GM12864 (cell line): ENCODE measurements at regions not wholly inside any gene's neighbourhood (a gene's known extent, or its start where the extent isn't known, plus 50 kb on each side); places are given as distances from the start of the nearest gene placed in this dataset.

Experiments used
- DNase-seq: peaks from one replicate; pipeline ENCODE4 v3.0.0-alpha.2; 2011; ENCODE audit warnings: low read depth
- H3K4me3 ChIP-seq: 2 replicates; pipeline ENCODE4 v1.5.1; 2011; ENCODE audit warnings: mild to moderate bottlenecking, low read depth, low read length, control low read depth
- TF ChIP-seq, protein P1 (sequence below): IDR thresholded peaks from 2 replicates; pipeline ENCODE4 v1.5.1; 2011; ENCODE audit warnings: low read depth, mild to moderate bottlenecking, moderate library complexity, low read length, control low read depth, inconsistent platforms; ENCODE audit errors: missing control alignments

DNA sequence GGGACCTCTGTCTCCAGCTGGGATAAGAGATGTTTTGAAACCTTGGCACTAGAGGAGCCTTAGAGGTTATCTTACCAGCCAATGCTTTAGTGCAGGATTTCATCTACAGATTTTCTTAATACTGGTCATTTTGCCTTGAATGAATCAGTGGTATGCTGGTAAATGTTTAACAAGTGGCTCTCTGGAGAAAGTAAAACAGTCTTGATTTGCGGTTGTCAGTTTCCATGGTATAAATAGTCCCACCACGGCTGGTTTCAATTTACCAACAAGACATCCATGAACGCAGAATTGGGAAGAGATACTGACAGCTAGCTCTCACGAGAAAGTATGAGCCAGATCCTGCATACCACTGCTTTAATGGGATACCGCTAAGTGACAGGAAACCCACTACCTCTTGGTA lies 56.7 kb upstream of the CXCL14 start:
- no peak overlapping the region for H3K4me3 ChIP-seq
- TF ChIP-seq, protein P1, sequence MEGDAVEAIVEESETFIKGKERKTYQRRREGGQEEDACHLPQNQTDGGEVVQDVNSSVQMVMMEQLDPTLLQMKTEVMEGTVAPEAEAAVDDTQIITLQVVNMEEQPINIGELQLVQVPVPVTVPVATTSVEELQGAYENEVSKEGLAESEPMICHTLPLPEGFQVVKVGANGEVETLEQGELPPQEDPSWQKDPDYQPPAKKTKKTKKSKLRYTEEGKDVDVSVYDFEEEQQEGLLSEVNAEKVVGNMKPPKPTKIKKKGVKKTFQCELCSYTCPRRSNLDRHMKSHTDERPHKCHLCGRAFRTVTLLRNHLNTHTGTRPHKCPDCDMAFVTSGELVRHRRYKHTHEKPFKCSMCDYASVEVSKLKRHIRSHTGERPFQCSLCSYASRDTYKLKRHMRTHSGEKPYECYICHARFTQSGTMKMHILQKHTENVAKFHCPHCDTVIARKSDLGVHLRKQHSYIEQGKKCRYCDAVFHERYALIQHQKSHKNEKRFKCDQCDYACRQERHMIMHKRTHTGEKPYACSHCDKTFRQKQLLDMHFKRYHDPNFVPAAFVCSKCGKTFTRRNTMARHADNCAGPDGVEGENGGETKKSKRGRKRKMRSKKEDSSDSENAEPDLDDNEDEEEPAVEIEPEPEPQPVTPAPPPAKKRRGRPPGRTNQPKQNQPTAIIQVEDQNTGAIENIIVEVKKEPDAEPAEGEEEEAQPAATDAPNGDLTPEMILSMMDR, result no peak
- no peak for DNase-seq

DNA sequence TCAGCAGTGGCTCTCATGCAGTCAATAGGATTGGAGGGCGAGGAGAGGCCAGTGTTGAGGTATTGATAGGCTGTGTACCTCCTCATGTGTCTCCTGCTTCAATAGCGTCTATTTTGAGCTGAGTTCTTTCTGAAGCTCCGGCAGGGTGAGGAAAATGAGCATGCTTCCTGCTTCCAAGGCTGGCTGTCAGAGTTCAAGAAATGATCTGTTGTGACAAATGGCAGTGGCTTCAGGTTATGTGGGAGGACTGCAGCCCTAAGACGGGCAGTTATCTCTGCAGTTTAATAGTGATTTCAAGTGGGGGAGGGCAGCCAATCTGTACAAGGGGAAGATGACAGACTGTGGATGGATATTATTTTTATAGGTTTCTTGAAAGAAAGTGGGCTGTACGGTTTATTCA lies 54.0 kb upstream of the CXCL14 start:
- H3K4me3 ChIP-seq, result no peak overlapping the region
- no peak for DNase-seq
- TF ChIP-seq, protein P1, result no peak

DNA sequence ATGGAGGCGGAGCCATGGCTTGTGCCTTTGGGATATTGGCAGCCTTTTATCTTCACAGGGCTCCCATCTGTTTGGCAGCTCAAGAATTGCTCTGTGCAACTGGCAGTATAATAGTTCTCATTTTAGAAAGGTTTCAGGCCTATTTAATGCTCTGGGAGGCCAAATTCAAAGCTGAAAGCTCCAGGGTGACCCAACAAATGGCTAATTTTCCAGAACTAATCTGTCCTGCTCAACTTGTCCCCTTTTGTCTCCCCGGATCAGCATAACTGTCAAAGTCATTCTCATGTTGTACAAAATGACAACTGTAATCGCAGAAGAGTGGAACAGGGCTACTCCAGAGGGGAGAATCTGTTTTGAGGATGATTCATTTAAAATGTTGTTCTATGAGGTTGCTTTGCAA lies 52.6 kb upstream of the CXCL14 start:
- H3K4me3 ChIP-seq, result no peak overlapping the region
- TF ChIP-seq, protein P1, result no peak
- no peak for DNase-seq

DNA sequence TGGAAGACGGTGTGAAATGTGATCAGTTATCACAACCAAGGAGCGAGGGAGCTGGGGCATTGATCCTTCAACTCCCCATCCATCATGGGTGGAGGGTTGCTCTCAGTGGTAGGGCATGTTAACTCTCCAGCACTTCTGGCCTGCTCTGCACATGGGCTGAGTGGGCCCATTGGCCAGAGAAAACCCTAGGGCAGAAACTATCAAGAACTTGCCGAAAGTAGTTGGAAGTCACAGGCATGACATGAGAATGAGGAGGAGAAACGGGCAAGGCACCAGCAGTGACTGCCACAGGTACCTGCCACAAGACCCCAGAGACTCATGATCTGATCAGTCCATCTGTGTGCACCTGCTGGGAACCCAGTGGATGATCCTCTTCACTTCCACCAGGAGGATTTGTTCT lies 50.9 kb upstream of the CXCL14 start:
- DNase-seq, result no peak
- TF ChIP-seq, protein P1, result no peak
- no peak overlapping the region for H3K4me3 ChIP-seq

DNA sequence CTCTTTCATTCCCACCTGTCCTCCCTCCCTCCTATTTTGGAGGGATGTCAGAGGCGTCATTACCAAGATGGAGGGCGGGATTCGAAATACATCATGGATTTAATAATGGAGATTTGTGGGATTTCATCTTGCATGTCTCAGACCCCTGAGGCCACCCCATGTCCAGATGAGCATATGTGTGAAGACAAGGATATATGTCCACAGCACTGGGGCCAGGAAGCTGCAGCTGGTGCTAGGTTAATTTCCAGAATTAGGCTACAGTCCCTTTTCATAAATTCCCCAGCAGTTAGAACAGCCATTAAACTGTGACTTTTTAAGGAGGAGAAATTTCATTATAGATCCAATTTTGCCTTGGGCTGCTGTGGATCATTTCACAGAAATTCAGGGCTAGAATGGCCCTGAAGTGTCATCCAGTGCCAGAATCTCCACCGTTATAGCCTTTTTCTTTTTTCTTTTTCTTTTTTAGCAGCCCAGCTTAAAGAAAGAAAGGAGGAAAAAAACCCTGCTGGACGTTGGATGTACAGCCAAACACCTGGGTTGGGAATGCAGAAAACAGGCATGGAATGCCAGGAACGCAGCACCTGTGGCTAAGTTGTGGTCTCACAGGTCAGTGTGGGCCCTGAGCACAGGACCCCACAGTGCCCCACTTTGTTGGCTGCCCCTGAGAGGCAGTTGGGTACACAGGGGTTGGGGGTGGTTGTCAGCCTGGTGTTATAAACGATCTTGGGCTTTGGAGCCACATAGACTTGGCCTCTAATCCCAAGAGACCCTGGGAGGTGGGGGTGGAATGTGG lies 50.2 kb upstream of the CXCL14 start:
- DNase-seq, result no peak
- no peak overlapping the region for H3K4me3 ChIP-seq
- TF ChIP-seq, protein P1, result no peak
